HG03139 (cell line): ENCODE measurements at regions not wholly inside any gene's neighbourhood (a gene's known extent, or its start where the extent isn't known, plus 50 kb on each side); places are given as distances from the start of the nearest gene placed in this dataset.

Experiments
- ATAC-seq: cut with Tn5 transposase; IDR thresholded peaks from one replicate; pipeline ENCODE4 v1.9.1; 2021; ENCODE audit not compliant: unreplicated experiment

- ATAC-seq, result no peak
Observed at GRCh38 chr4:18366892-18367291, 345.3 kb upstream of the LCORL start.

GRCh38 chr4:18366136-18366535 lies 344.6 kb upstream of the LCORL start:
- no peak for ATAC-seq

- ATAC-seq, result no peak
Observed at GRCh38 chr4:18343581-18343980, 322.0 kb upstream of the LCORL start.

- ATAC-seq, result no peak
Observed at GRCh38 chr4:18342847-18343246, 321.3 kb upstream of the LCORL start.

GRCh38 chr4:18321956-18322530 lies 300.5 kb upstream of the LCORL start:
- ATAC-seq, result no peak

GRCh38 chr4:18319431-18319830 lies 297.9 kb upstream of the LCORL start:
- no peak for ATAC-seq

- no peak for ATAC-seq
Observed at GRCh38 chr4:18318682-18319388, 297.3 kb upstream of the LCORL start.

GRCh38 chr4:18314731-18315130 lies 293.2 kb upstream of the LCORL start:
- no peak for ATAC-seq

GRCh38 chr4:18297684-18298083 lies 276.1 kb upstream of the LCORL start:
- ATAC-seq, result no peak

- ATAC-seq, result no peak
Observed at GRCh38 chr4:18296411-18296810, 274.9 kb upstream of the LCORL start.

- no peak for ATAC-seq
Observed at GRCh38 chr4:18294846-18295245, 273.3 kb upstream of the LCORL start.

- no peak for ATAC-seq
Observed at GRCh38 chr4:18294021-18294420, 272.5 kb upstream of the LCORL start.

- no peak for ATAC-seq
Observed at GRCh38 chr4:18292411-18292810, 270.9 kb upstream of the LCORL start.

GRCh38 chr4:18291981-18292380 lies 270.4 kb upstream of the LCORL start:
- no peak for ATAC-seq

- ATAC-seq, result no peak
Observed at GRCh38 chr4:18291256-18291655, 269.7 kb upstream of the LCORL start.

GRCh38 chr4:18285357-18285756 lies 263.8 kb upstream of the LCORL start:
- no peak for ATAC-seq

- ATAC-seq, result no peak
Observed at GRCh38 chr4:18278244-18278643, 256.7 kb upstream of the LCORL start.

GRCh38 chr4:18262832-18263231 lies 241.3 kb upstream of the LCORL start:
- no peak for ATAC-seq

- ATAC-seq, result no peak
Observed at GRCh38 chr4:18252052-18252451, 230.5 kb upstream of the LCORL start.

GRCh38 chr4:18250564-18250963 lies 229.0 kb upstream of the LCORL start:
- no peak for ATAC-seq

- ATAC-seq, result no peak
Observed at GRCh38 chr4:18248611-18249010, 227.1 kb upstream of the LCORL start.

GRCh38 chr4:18247189-18247588 lies 225.6 kb upstream of the LCORL start:
- ATAC-seq, result no peak
